Activated CD8-positive, alpha-beta memory T cell treated with anti-CD3 and anti-CD28 coated beads for 36 hours (primary cell): ENCODE measurements at regions not wholly inside any gene's neighbourhood (a gene's known extent, or its start where the extent isn't known, plus 50 kb on each side); places are given as distances from the start of the nearest gene placed in this dataset.

Experiments used
- CTCF ChIA-PET: fragments of 350-600 bp; sonication (Branson Sonifier 250); formaldehyde crosslinking; loops from one replicate; lab custom pipeline; 2021; ENCODE audit warnings: antibody characterized with exemption; lab: Charles Lee
- POLR2A ChIA-PET: fragments of 350-600 bp; sonication (Branson Sonifier 250); formaldehyde crosslinking; loops from one replicate; lab custom pipeline; 2021; ENCODE audit warnings: antibody characterized with exemption; lab: Charles Lee

DNA sequence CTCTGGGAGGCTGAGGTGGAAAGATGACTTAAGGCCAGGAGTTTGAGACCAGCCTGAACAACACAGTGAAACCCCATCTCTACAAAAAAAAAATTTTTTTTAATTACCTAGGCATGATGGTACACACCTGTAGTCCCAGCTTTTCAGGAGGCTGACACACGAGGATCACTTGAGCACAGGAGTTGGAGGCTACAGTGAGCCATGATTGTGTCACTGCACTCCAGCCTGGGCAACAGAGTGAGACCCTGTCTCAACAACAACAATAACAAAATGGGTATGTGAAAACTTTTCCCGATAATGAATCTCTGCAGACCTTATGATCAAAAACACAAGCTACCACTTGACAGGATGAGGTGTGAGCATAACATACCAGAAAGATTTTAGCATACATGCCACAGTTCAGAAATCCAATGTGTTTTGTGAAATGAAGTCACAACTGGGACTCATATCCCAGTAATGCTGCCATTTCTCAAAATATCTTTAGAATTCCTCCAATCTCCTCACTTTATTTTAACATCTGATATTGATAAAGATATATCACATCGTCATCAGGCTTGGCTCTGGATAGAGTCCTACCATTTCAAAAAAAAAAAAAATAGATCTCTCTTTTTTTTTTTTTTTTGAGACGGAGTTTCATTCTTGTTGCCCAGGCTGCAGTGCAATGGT is 74.0 kb upstream of the PELI1 start:
- ChIA-PET POLR2A (no interaction called here), CTCF (no interaction called here)

DNA sequence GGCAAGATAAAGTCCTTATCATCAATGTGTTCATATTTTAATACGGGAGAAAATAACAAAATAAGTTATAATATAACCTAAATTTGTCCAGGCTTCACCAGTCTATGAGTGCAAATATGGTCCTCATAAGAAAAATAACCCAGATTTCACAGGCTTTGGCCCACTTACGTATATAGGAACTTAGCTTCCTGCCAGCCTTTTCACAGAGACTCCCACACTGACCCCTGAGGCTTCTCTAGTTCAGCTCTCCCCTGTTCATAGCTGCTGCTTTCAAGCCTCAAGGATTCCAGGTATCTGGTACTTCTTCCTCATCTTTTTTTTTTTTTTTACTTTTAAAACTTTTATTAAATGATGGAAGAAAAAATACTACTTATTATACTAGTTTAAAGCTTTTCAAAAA is 74.9 kb upstream of the PELI1 start:
- POLR2A ChIA-PET: interaction anchor here (0.7 kb wide), 1 partner anchor 70 kb away, joined by 3 read pairs; no protein-coding TSS in a partner anchor

DNA sequence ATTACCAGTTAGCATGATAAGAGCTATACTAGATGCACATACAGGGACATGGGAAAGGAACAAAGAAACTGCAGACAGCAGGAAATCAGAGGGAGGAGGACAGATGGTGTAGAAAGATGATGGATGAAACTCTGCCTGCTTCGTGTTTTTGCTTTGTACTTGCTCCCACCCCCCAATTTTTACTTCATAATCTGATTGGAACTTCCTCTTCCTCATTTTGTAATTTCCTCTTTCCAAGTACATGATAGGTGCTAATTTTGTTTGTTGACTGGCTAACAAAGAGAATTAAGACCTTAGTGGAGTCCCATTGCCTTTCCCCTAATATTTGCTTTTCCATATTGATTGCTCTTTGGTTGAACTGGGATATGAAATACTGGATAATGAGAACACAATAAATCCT is 76.0 kb upstream of the PELI1 start:
- POLR2A ChIA-PET: no interaction called here
- CTCF ChIA-PET: interaction anchor here (0.6 kb wide), 1 partner anchor 251 kb away, joined by 3 read pairs; no protein-coding TSS in a partner anchor

More for the DNA sequence above, 74.9 kb upstream of the PELI1 start:
- CTCF ChIA-PET: interaction anchor here (0.6 to 0.8 kb wide), 2 partner anchors 9 to 109 kb away, joined by 3 to 4 read pairs; no protein-coding TSS in a partner anchor

DNA sequence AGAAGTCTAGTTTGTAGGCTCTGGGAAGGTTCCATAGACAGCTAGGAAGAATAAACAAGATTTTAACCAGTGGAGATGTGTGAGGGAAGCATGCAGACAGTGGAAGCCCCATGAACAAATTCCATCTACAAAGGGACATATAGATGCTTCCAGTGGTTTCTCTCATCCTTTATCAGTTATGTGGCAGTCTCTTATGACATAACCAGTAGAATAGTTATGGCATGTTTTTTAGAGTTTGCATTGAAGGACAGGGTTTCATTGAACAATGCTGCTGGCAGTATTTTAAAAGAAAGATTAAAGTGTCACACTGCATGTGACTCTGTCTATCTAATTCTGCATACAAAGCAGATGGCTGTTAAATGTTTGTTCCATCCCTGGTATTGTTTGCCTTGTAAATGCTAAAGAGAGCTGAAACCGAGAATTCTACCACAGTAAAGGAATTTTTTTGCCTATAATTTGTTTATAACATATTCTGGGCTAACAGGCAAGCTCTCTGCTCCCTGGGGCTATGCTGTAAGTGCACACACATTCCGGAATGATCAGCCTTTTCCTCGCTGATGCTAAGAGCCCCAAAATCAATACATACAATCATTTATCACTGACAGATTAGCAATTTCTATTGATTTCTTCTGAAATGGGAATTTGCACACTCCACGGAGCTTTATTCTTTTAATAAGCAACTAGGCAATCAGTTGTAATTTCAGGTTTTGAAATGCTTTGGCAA is 76.8 kb upstream of the PELI1 start:
- ChIA-PET CTCF (no interaction called here), POLR2A (no interaction called here)

DNA sequence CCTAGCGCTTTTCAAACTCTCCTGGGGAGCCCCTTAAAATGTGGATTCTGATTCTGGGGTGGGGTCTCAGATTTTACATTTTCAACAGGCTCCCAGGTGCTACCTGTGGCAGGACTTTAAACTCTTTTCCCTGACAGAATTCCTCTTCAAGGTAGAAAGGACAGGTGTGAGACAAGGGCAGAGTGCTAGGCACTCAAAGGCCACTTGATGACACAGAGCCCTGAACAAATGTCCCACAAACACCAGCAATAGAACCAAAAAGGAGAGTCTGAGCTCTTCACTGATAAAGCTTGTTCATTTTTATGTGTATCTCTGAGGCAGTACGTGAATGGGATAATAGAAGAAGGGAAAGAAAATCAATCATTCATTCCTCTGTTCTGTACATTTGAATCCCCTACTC is 77.7 kb upstream of the PELI1 start:
- POLR2A ChIA-PET: no interaction called here

DNA sequence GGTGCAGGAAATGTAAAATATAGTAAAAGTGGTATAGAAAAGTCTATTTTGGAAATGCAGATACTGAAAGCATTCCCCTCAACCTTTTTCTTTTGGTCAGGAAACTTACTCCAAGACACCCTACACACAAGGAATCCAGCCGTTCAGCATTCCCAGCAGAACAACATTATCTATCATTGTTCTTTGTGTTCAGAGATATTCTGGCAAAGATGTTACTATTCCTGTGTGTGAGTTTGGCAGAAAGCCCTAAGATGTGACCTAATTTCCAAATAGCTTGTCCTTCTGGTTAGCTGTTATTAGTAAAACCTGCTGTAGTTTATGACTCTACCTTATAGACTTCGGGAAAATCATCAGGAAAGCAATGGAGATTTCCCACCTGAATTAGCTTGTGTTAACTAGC is 78.1 kb upstream of the PELI1 start:
- ChIA-PET POLR2A (no interaction called here), CTCF (no interaction called here)

More for the DNA sequence above, 77.7 kb upstream of the PELI1 start:
- CTCF ChIA-PET: no interaction called here

DNA sequence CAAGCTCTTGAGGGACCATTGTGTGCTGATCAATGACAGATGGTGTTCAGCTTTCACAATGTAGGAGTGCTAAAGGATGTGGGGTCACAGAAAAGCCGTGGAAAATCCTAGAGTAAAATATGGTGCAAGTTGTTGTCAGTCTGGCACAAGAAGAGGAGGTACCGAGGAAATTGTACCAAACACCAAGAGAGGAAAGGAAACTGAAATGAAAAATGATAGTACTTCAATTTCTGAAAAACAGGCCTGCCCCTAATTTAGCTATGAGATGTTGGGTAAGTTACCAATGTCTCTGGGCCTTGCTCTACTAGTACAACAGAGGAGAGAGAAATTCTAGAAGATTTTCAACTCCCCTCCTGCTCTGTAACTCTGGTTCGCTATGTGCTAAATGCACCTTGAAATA is 78.8 kb upstream of the PELI1 start:
- CTCF ChIA-PET: interaction anchor here (1.2 kb wide), 1 partner anchor 108 kb away, joined by 4 read pairs; no protein-coding TSS in a partner anchor
- POLR2A ChIA-PET: no interaction called here

DNA sequence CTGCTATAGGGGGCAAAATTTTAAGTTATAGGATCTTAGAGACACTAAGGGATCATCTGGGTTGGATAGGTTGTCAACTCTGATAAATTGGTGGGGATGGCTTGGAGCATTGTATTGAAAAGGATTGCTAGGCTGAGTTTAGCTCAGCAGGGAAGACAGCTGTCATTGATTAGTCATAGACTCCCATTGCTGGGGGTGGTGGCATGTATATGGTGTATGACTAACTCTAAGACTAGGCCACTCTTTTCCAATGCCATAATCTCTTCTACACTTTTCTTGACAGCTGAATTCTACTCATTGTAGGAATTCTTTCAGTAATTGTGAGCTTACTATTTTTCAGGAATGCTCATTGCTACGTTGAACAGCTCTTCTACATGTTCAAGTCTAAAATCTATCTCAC is 81.3 kb upstream of the PELI1 start:
- ChIA-PET POLR2A (no interaction called here), CTCF (interaction anchor here (1.6 kb wide), 1 partner anchor 105 kb away, joined by 5 read pairs; no protein-coding TSS in a partner anchor)

DNA sequence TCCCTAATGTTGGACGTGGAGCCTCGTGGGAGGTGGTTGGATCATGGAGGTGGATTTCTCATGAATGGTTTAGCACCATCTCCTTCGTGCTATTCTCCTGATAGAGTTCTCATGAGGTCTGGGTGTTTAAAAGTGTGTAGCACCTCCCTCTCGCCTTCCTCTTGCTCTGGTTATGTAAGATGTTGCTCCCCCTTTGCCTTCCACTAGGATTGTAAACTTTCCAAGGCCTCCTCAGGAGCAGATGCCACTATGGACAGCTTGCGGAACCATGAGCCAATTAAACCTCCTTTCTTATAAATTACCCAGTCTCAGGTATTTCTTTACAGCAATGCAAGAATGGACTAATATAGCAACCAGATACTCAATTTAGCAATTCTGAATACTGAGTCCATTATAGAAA is 82.4 kb upstream of the PELI1 start:
- ChIA-PET CTCF (interaction anchor here (1.6 kb wide), 1 partner anchor 104 kb away, joined by 5 read pairs; no protein-coding TSS in a partner anchor), POLR2A (interaction anchor here (0.5 kb wide), 1 partner anchor 122 kb away, joined by 11 read pairs; no protein-coding TSS in a partner anchor)

DNA sequence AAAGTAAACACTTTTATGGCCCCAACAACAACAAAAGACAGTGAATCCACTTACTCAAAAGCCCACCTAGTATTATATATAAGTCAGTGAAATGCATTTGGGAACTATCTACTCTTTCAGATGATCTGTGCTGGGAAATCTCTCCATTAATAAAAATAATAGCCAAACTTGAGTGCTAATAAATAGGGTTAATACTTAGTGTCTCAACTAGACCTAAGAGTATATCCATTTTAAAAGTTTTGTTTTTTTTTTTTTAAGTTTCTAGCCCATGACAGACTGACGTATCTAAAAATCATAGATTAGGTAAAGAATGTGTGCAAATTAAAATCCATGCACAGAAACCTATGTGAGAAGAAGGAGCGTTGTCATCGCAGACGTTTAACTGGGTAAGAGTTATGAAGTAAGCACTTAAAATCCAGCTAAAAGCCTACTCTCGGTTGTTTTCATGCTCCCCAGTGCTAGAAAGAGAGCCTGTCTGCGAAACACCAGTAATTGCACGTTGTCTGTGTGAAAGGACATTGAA is 83.4 kb upstream of the PELI1 start:
- CTCF ChIA-PET: interaction anchor here (0.5 kb wide), 1 partner anchor 9 kb away, joined by 3 read pairs; no protein-coding TSS in a partner anchor
- POLR2A ChIA-PET: interaction anchor here (1.0 kb wide), 1 partner anchor 15 kb away, joined by 3 read pairs; no protein-coding TSS in a partner anchor

DNA sequence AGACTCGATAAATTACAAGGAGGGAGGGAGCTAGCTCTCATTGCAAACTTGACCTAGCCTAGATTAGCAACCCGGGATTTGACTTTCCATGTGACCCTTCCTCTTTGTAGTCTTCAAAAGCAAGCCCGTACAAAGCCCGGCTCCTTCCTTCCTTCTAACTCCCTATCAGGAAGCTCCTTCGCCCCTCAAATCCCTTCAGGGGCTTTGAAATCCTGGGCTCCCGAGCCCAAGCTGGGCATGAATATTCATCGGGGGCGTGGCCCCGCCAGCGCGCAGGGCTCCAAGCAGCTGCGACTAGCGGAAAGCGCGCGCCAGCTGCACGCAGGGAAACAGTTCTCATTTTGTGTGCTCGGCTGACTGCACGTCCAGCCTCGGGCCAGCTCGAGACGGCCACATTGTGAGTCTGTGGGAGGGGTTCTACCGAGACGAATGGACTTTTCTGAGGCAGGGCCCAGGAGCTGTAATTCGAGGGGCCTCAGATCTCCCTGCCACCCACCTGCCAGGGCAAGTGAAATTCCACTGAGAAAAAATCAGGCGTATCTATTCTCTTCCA is 84.0 kb upstream of the PELI1 start:
- CTCF ChIA-PET: interaction anchor here (0.5 kb wide), 1 partner anchor 9 kb away, joined by 3 read pairs; no protein-coding TSS in a partner anchor
- POLR2A ChIA-PET: interaction anchor here (1.0 kb wide), 1 partner anchor 16 kb away, joined by 3 read pairs; no protein-coding TSS in a partner anchor

DNA sequence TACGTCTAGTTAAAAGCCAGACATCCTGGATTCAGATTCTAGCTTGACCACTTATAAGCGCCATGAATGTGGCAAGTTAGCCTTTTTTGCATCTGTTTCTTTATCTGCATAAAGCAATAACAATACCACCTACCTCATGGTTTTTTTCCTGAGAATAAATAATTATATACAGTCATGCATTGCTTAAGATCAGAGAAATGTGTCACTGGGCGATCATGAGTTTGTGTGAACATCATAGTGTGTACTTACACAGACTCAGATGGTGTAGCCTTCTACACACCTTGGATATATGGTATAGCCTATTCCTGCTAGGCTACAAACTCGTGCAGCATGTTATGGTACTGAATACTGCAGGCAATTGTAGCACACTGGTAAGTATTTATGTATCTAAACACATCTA is 84.7 kb upstream of the PELI1 start:
- CTCF ChIA-PET: no interaction called here
- POLR2A ChIA-PET: no interaction called here

DNA sequence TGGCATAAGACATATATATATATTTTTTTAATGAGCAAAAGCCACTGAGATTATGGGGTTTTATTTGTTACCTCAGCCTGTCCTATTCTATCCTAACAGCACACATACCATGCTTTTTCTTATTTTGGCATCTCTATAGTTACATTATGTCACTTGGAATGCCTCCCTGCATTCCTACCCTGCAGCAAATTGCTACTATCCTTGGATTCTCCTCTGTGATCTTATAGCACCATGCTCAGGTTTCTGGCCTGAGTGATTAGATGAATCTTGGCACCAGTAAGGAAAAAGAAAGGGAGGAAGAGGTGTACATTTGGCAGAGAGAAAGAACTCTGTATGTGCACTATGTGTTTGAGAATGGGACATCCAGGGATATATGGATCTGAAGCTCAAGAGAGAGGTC is 86.3 kb upstream of the PELI1 start:
- CTCF ChIA-PET: no interaction called here

DNA sequence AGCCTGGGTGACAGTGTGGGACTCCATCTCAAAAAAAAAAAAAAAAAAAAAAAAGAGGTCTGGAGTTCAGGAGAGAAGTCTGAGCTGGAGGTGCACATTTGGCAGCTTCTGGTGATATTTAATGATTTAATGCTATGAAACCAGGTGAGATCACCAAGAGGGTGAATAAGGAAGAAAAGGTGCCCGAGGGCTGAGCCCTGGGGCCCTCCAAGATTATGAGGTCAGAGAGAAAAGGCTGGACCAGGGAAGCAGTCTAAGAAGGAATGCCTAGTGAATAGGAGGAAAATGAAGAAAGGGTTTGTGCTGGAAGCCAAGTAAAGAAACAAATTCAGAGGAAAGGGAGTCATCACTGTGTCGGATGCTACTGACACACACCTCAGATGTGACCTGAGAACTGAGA is 88.0 kb upstream of the PELI1 start:
- ChIA-PET CTCF (no interaction called here), POLR2A (no interaction called here)

More for the DNA sequence above, 86.3 kb upstream of the PELI1 start:
- POLR2A ChIA-PET: no interaction called here

DNA sequence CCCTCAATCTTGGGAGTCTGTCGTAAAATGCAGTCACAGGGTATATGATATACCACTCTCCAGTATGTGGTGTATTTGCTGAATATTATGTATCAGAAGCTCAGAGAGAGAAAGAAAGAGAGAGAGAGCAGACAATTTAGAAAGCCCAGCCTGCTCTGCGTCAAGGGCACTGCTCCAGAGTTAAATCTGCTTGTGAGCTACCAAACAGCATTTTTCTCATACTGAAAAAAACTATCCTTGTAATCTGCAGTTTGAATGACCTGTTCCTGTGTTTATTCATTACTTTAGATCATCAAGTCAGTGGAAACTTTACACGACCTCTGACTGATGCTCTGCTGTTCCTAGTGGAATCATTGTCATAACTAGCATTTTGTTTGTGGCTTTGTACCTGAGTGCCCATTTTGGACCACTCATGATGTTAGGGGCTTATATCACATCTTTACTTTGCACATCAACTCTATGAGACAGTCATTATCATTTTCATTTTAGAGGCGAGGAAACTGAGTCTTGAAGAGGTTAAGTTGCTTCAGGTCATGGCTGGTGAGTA is 89.2 kb upstream of the PELI1 start:
- ChIA-PET POLR2A (no interaction called here), CTCF (interaction anchor here (1.3 kb wide), 1 partner anchor 183 kb away, joined by 4 read pairs; no protein-coding TSS in a partner anchor)

DNA sequence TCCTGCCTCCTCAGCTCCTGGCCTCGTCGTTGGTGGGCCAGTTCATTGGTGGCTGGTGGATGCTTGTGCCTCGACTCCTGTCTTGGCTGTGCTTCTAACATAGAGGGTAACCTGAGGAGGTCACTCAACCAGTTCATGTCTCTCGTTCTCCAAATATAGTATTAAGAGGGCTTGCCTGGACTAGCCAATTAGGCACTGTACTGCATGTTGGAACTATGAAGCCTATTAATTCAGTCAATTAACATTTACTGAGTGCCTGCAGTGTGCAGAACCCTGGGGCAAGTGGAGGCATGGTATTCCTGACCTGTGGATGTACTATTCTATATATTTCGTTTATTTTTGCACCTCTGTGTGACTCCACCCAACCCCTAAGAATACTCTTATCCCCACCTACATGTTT is 89.9 kb upstream of the PELI1 start:
- ChIA-PET POLR2A (no interaction called here), CTCF (interaction anchor here (0.7 to 1.3 kb wide), 3 partner anchors 62 to 235 kb away, joined by 3 to 4 read pairs (median 4); no protein-coding TSS in a partner anchor)

DNA sequence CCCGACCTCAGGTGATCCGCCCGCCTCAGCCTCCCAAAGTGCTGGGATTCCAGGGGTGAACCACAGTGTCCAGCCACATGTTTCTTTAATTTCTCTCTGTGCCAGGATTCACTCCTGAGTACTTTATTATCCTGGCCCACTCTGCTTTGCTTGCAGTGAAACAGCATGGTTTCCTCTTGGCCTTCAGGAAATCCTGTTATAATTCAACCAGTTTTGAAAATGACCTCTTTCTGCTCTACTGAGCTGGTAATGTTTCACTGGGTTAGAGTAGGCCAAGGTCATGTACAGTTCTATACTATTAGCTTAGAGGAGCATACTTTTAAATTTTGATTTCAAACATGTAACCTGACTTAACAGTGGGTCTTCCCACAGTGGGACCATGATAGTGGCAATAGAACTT is 90.6 kb upstream of the PELI1 start:
- ChIA-PET POLR2A (no interaction called here), CTCF (interaction anchor here (0.7 kb wide), 2 partner anchors 62 to 235 kb away, joined by 3 to 4 read pairs; no protein-coding TSS in a partner anchor)

DNA sequence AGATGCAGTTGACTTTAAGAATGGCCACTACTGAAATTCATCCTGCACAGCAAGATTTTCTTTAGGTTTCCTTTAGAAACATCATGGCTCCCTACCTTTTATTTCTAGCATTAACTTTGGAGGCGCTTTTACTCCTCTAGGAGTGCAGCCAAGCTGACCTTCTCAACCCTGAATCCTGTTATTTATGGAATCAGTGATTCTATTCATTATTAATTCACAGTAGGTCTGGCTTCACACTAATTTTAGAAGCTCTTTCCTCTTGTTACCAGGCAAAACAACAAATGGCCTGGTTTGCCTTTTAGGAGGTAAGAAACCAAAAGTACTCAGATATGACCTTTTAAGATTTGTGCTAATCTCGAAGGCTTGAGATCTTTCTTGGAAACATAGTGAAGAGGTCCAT is 93.0 kb upstream of the PELI1 start:
- ChIA-PET CTCF (no interaction called here), POLR2A (no interaction called here)

DNA sequence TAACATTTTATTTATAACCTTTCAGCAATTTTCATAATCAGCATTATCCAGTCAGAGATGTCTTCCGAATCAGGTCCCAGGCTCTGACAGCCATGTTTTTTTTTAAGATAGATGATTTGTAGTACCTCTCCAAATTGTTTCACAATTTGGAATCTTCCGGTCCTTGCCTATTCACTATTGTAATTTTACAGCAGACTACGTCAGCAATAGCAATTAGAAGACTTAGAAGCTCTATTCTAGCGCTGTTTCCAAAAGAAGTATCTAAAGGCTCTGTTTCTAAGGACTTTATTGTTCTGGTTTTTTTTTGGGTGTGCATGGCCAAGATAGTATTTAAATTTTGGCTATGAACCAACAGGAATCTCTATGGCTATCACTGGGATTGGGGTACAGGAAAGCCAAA is 94.6 kb upstream of the PELI1 start:
- ChIA-PET CTCF (no interaction called here), POLR2A (no interaction called here)
